HAP-1 (cell line): ENCODE measurements at regions not wholly inside any gene's neighbourhood (a gene's known extent, or its start where the extent isn't known, plus 50 kb on each side); places are given as distances from the start of the nearest gene placed in this dataset.
"Not testable (repeated sequence)": the region's sequence is repeated elsewhere in the genome, so short reads cannot be mapped to it uniquely, and the experiment has no call there.

ENCODE experiments used
- DNase-seq, 2 experiments: peaks; one replicate each; pipeline ENCODE4 v3.0.0-alpha.2; 2016 to 2020; ENCODE audit warnings: low spot score in 2 of 2
- H3K27me3 ChIP-seq: fragments of 250-450 bp; sonication (Bioruptor Pico); 2 replicates; pipeline ENCODE4 v1.5.1; 2020; ENCODE audit warnings: low read depth, mild to moderate bottlenecking, moderate library complexity
- H3K36me3 ChIP-seq: fragments of 250-450 bp; sonication (Bioruptor Pico); replicated peaks from 2 replicates; pipeline ENCODE4 v1.5.1; 2020; ENCODE audit warnings: mild to moderate bottlenecking
- H3K4me1 ChIP-seq: fragments of 250-450 bp; sonication (Bioruptor Pico); 2 replicates; pipeline ENCODE4 v1.5.1; 2020; ENCODE audit warnings: mild to moderate bottlenecking
- H3K4me3 ChIP-seq: fragments of 250-450 bp; sonication (Bioruptor Pico); 2 replicates; pipeline ENCODE4 v1.5.1; 2020; ENCODE audit warnings: mild to moderate bottlenecking, moderate library complexity
- H3K9me3 ChIP-seq: fragments of 250-450 bp; sonication (Bioruptor Pico); 2 replicates; pipeline ENCODE4 v1.5.1; 2020; ENCODE audit warnings: mild to moderate bottlenecking, moderate library complexity
- in situ Hi-C: fragments of 300-500 bp; cut with MboI; formaldehyde crosslinking; loops from 3 replicates; pipeline ENCODE4 v1.14.3; 2020; ENCODE audit warnings: low sequenced_read_pairs, inconsistent platforms, mixed read lengths

- H3K36me3 ChIP-seq = no peaks in the 10 kb centered on the region
- H3K27me3 ChIP-seq = no peaks in the 10 kb centered on the region
- no peaks in the 10 kb centered on the region for H3K4me1 ChIP-seq
- no peak for DNase-seq
- H3K9me3 ChIP-seq = no peaks in the 10 kb centered on the region
- in situ Hi-C loops = no loop called here
- no peak overlapping the region for H3K4me3 ChIP-seq
Observed at GRCh38 chrX:42050345-42050744, 127.0 kb upstream of the CASK start.

- in situ Hi-C loops = no loop called here
- H3K4me3 ChIP-seq = no peak overlapping the region
- no peaks in the 10 kb centered on the region for H3K4me1 ChIP-seq
- no peaks in the 10 kb centered on the region for H3K9me3 ChIP-seq
- H3K36me3 ChIP-seq = no peaks in the 10 kb centered on the region
- no peaks in the 10 kb centered on the region for H3K27me3 ChIP-seq
- DNase-seq = no peak
Observed at GRCh38 chrX:42047886-42048285, 124.5 kb upstream of the CASK start.

GRCh38 chrX:42028109-42028508 is 104.8 kb upstream of the CASK start:
- Histone ChIP-seq H3K36me3 (no peaks in the 10 kb centered on the region), H3K9me3 (no peaks in the 10 kb centered on the region), H3K27me3 (no peaks in the 10 kb centered on the region), H3K4me1 (no peaks in the 10 kb centered on the region), H3K4me3 (no peak overlapping the region)
- in situ Hi-C loops = no loop called here
- DNase-seq = peak in 1 of 2 experiments; percentile 16

- no peaks in the 10 kb centered on the region for H3K36me3 ChIP-seq
- no peaks in the 10 kb centered on the region for H3K4me1 ChIP-seq
- no peak for DNase-seq
- in situ Hi-C loops = no loop called here
- H3K27me3 ChIP-seq = no peaks in the 10 kb centered on the region
- no peak overlapping the region for H3K4me3 ChIP-seq
- no peaks in the 10 kb centered on the region for H3K9me3 ChIP-seq
Observed at GRCh38 chrX:42027367-42028000, 104.1 kb upstream of the CASK start.

GRCh38 chrX:42025861-42026260 is 102.5 kb upstream of the CASK start:
- DNase-seq = no peak
- in situ Hi-C loops = no loop called here
- Histone ChIP-seq H3K27me3 (no peaks in the 10 kb centered on the region), H3K9me3 (no peaks in the 10 kb centered on the region), H3K4me1 (no peaks in the 10 kb centered on the region), H3K4me3 (no peak overlapping the region), H3K36me3 (no peaks in the 10 kb centered on the region)

- Histone ChIP-seq H3K9me3 (no peaks in the 10 kb centered on the region), H3K4me1 (no peaks in the 10 kb centered on the region), H3K27me3 (no peaks in the 10 kb centered on the region), H3K36me3 (no peaks in the 10 kb centered on the region), H3K4me3 (no peak overlapping the region)
- no peak for DNase-seq
- in situ Hi-C loops = no loop called here
Observed at GRCh38 chrX:42023122-42023521, 99.8 kb upstream of the CASK start.

- Histone ChIP-seq H3K9me3 (no peaks in the 10 kb centered on the region), H3K4me1 (no peaks in the 10 kb centered on the region), H3K4me3 (no peak overlapping the region), H3K36me3 (no peaks in the 10 kb centered on the region), H3K27me3 (no peaks in the 10 kb centered on the region; the same call in 1 of the 2 replicates)
- in situ Hi-C loops = no loop called here
- no peak for DNase-seq
Observed at GRCh38 chrX:42022158-42022557, 98.8 kb upstream of the CASK start.

GRCh38 chrX:42021058-42021457 is 97.7 kb upstream of the CASK start:
- in situ Hi-C loops = no loop called here
- Histone ChIP-seq H3K27me3 (no peaks in the 10 kb centered on the region; the same call in 1 of the 2 replicates), H3K4me1 (no peaks in the 10 kb centered on the region), H3K9me3 (no peaks in the 10 kb centered on the region), H3K4me3 (no peak overlapping the region), H3K36me3 (no peaks in the 10 kb centered on the region)
- DNase-seq = no peak

GRCh38 chrX:42020225-42020624 is 96.9 kb upstream of the CASK start:
- DNase-seq = no peak
- no peaks in the 10 kb centered on the region for H3K9me3 ChIP-seq
- no peaks in the 10 kb centered on the region for H3K36me3 ChIP-seq
- H3K4me1 ChIP-seq = no peaks in the 10 kb centered on the region
- H3K27me3 ChIP-seq = no peaks in the 10 kb centered on the region; the same call in 1 of the 2 replicates
- in situ Hi-C loops = no loop called here
- H3K4me3 ChIP-seq = no peak overlapping the region

- no peak for DNase-seq
- H3K4me1 ChIP-seq = no peaks in the 10 kb centered on the region
- in situ Hi-C loops = no loop called here
- H3K27me3 ChIP-seq = no peaks in the 10 kb centered on the region; the same call in 1 of the 2 replicates
- no peaks in the 10 kb centered on the region for H3K9me3 ChIP-seq
- no peak overlapping the region for H3K4me3 ChIP-seq
- H3K36me3 ChIP-seq = no peaks in the 10 kb centered on the region
Observed at GRCh38 chrX:42017971-42018370, 94.6 kb upstream of the CASK start.

- H3K9me3 ChIP-seq = no peaks in the 10 kb centered on the region
- no peaks in the 10 kb centered on the region for H3K4me1 ChIP-seq
- DNase-seq = no peak
- H3K4me3 ChIP-seq = no peak overlapping the region
- in situ Hi-C loops = no loop called here
- no peaks in the 10 kb centered on the region for H3K36me3 ChIP-seq
- 0 out of 2 replicates have a peak, but pooled peaks cover 3% of the 10 kb centered on the region for H3K27me3 ChIP-seq
Observed at GRCh38 chrX:42000836-42001235, 77.5 kb upstream of the CASK start.

- no peak overlapping the region for H3K4me3 ChIP-seq
- H3K4me1 ChIP-seq = no peaks in the 10 kb centered on the region
- H3K36me3 ChIP-seq = no peaks in the 10 kb centered on the region
- H3K9me3 ChIP-seq = no peaks in the 10 kb centered on the region
- in situ Hi-C loops = no loop called here
- no peaks in the 10 kb centered on the region for H3K27me3 ChIP-seq
- no peak for DNase-seq
Observed at GRCh38 chrX:41984628-41985027, 61.3 kb upstream of the CASK start.

- no peaks in the 10 kb centered on the region for H3K9me3 ChIP-seq
- in situ Hi-C loops = no loop called here
Observed at GRCh38 chrX:41982953-41983352, 59.6 kb upstream of the CASK start.

GRCh38 chrX:41981481-41982013 is 58.2 kb upstream of the CASK start:
- Histone ChIP-seq H3K36me3 (no peaks in the 10 kb centered on the region), H3K4me3 (no peak overlapping the region), H3K4me1 (no peaks in the 10 kb centered on the region), H3K9me3 (no peaks in the 10 kb centered on the region), H3K27me3 (no peaks in the 10 kb centered on the region)
- in situ Hi-C loops = no loop called here
- no peak for DNase-seq

More at GRCh38 chrX:41982953-41983352, 59.6 kb upstream of the CASK start:
- no peak for DNase-seq
- H3K4me1 ChIP-seq = no peaks in the 10 kb centered on the region
- H3K27me3 ChIP-seq = no peaks in the 10 kb centered on the region
- no peak overlapping the region for H3K4me3 ChIP-seq
- no peaks in the 10 kb centered on the region for H3K36me3 ChIP-seq

- H3K36me3 ChIP-seq, H3K9me3 ChIP-seq, H3K27me3 ChIP-seq, DNase-seq, in situ Hi-C loops, H3K4me3 ChIP-seq, H3K4me1 ChIP-seq: not testable (repeated sequence)
Observed at GRCh38 chrX:41974677-41975076, 51.3 kb upstream of the CASK start.
